ENCODE measurements at regions not wholly inside any gene's neighbourhood (a gene's known extent, or its start where the extent isn't known, plus 50 kb on each side); places are given as distances from the start of the nearest gene placed in this dataset.

DNA sequence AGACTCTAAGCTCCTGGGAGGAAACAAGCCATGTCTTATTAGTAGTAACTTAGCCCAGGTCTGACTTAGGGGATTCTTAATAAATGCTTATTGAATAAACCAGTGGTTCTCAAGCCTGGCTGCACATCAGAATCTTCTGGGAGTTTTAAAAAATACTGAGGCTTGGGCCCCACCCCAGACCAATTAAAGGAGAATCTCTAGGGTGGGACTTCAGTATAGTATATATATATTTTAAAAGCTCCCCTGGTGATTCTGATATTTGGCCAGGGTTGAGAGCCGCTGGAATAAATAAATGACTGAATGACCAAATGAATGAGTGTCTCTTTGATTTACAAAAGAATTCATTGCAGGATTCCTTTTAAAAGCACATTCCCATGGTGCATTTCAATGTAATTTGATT lies 151.5 kb upstream of the GSC start:
- TF ChIP-seq EZH2phosphoT487 (IDR thresholded peaks at IDR 0.05; ENCODE audit: borderline replicate concordance, low read length), result no peak
- TF ChIP-seq, protein P1, sequence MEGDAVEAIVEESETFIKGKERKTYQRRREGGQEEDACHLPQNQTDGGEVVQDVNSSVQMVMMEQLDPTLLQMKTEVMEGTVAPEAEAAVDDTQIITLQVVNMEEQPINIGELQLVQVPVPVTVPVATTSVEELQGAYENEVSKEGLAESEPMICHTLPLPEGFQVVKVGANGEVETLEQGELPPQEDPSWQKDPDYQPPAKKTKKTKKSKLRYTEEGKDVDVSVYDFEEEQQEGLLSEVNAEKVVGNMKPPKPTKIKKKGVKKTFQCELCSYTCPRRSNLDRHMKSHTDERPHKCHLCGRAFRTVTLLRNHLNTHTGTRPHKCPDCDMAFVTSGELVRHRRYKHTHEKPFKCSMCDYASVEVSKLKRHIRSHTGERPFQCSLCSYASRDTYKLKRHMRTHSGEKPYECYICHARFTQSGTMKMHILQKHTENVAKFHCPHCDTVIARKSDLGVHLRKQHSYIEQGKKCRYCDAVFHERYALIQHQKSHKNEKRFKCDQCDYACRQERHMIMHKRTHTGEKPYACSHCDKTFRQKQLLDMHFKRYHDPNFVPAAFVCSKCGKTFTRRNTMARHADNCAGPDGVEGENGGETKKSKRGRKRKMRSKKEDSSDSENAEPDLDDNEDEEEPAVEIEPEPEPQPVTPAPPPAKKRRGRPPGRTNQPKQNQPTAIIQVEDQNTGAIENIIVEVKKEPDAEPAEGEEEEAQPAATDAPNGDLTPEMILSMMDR (IDR thresholded peaks at IDR 0.05; ENCODE audit: low read depth, low read length, poor library complexity, severe bottlenecking), result no peak

DNA sequence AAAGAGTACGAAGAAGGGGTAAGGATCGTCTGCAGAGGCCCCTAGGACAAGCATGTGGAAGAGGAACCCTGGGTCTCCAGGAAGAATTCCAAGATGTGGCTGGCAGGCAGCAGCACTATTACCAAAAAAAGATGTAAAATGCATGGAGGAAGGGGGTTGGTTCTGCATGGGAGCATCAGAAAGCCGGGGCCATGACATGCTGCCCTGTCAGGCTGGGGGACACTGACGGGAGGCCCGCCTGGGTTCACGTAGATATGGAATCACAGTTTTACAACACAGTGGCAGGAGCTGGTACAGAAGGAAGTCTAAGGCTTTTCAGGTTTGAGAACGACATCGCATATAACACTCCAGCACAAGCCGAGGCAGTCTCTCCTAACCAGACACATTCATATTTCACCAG lies 150.0 kb upstream of the GSC start:
- no peaks in the 10 kb centered on the region for H3K79me2 ChIP-seq (ENCODE audit: control insufficient read depth, low read length)
- TF ChIP-seq, protein P1 (IDR thresholded peaks at IDR 0.05; ENCODE audit: low read depth, low read length, poor library complexity, severe bottlenecking), result no peak
- no peak for TF ChIP-seq EZH2phosphoT487 (IDR thresholded peaks at IDR 0.05; ENCODE audit: borderline replicate concordance, low read length)

More for the DNA sequence above, 151.5 kb upstream of the GSC start:
- Histone ChIP-seq H3K4me1 (ENCODE audit: control insufficient read depth, low read length) (no peaks in the 10 kb centered on the region), H3K9me3 (ENCODE audit: control insufficient read depth, insufficient read depth, low read length) (no peaks in the 10 kb centered on the region), H4K20me1 (ENCODE audit: control insufficient read depth, insufficient read depth, low read depth, low read length) (no peaks in the 10 kb centered on the region), H3K27me3 (ENCODE audit: control insufficient read depth, low read length) (no peaks in the 10 kb centered on the region), H3K79me2 (ENCODE audit: control insufficient read depth, low read length) (no peaks in the 10 kb centered on the region), H3K27ac (ENCODE audit: low read depth, low read length) (no peak overlapping the region), H3K4me3 (ENCODE audit: low read length) (no peak overlapping the region), H3F3A (ENCODE audit: control insufficient read depth, insufficient read depth) (no peaks in the 10 kb centered on the region), H3K36me3 (ENCODE audit: control insufficient read depth, low read length) (no peaks in the 10 kb centered on the region), H3K4me2 (ENCODE audit: low read length) (no peak overlapping the region), H3K9me2 (replicated peaks; ENCODE audit: control insufficient read depth, low read length) (no peaks in the 10 kb centered on the region)

DNA sequence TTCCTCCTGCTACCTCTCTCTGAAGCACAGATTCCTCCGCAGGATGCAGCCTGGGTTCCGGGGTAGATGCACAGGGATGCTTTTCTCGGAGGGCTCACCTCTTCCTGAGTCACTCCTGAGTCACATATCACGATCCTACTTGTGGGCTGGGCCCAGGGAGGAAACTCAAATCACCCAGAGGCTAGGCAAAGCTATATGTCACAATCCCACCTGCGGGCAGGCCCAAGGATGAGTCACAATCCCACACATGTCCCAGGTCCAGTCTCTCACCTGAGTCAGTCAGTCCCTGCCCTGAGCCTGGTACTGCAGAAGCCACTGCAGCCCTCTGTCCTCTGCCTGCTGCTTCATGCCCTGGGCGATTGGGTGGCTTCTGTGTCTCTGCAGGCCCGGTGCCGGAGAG lies 149.0 kb upstream of the GSC start:
- Histone ChIP-seq H3K9me3 (ENCODE audit: control insufficient read depth, insufficient read depth, low read length) (no peaks in the 10 kb centered on the region), H3K9me2 (replicated peaks; ENCODE audit: control insufficient read depth, low read length) (no peaks in the 10 kb centered on the region), H3K27ac (ENCODE audit: low read depth, low read length) (no peak overlapping the region), H3K4me2 (ENCODE audit: low read length) (no peak overlapping the region), H3K79me2 (ENCODE audit: control insufficient read depth, low read length) (no peaks in the 10 kb centered on the region), H3K27me3 (ENCODE audit: control insufficient read depth, low read length) (no peaks in the 10 kb centered on the region), H3K4me1 (ENCODE audit: control insufficient read depth, low read length) (no peaks in the 10 kb centered on the region), H3K36me3 (ENCODE audit: control insufficient read depth, low read length) (no peaks in the 10 kb centered on the region), H4K20me1 (ENCODE audit: control insufficient read depth, insufficient read depth, low read depth, low read length) (no peaks in the 10 kb centered on the region), H3K4me3 (ENCODE audit: low read length) (no peak overlapping the region), H3F3A (ENCODE audit: control insufficient read depth, insufficient read depth) (no peaks in the 10 kb centered on the region)
- TF ChIP-seq, protein P1 (IDR thresholded peaks at IDR 0.05; ENCODE audit: low read depth, low read length, poor library complexity, severe bottlenecking), result no peak
- TF ChIP-seq EZH2phosphoT487 (IDR thresholded peaks at IDR 0.05; ENCODE audit: borderline replicate concordance, low read length), result no peak

More for the DNA sequence above, 150.0 kb upstream of the GSC start:
- H3F3A ChIP-seq (ENCODE audit: control insufficient read depth, insufficient read depth), result no peaks in the 10 kb centered on the region
- no peaks in the 10 kb centered on the region for H3K27me3 ChIP-seq (ENCODE audit: control insufficient read depth, low read length)
- no peak overlapping the region for H3K4me3 ChIP-seq (ENCODE audit: low read length)
- no peaks in the 10 kb centered on the region for H4K20me1 ChIP-seq (ENCODE audit: control insufficient read depth, insufficient read depth, low read depth, low read length)
- H3K27ac ChIP-seq (ENCODE audit: low read depth, low read length), result no peak overlapping the region
- no peak overlapping the region for H3K4me2 ChIP-seq (ENCODE audit: low read length)
- no peaks in the 10 kb centered on the region for H3K9me2 ChIP-seq (replicated peaks; ENCODE audit: control insufficient read depth, low read length)
- H3K36me3 ChIP-seq (ENCODE audit: control insufficient read depth, low read length), result no peaks in the 10 kb centered on the region
- no peaks in the 10 kb centered on the region for H3K4me1 ChIP-seq (ENCODE audit: control insufficient read depth, low read length)
- H3K9me3 ChIP-seq (ENCODE audit: control insufficient read depth, insufficient read depth, low read length), result no peaks in the 10 kb centered on the region

Data from DOHH2 (cell line).